Renal pelvis (tissue), 1 donor: ENCODE measurements at regions not wholly inside any gene's neighbourhood (a gene's known extent, or its start where the extent isn't known, plus 50 kb on each side); places are given as distances from the start of the nearest gene placed in this dataset.
A peak's percentile ranks its signal among the peaks of the same experiment; 100 is the strongest.
"Not testable (repeated sequence)": the region's sequence is repeated elsewhere in the genome, so short reads cannot be mapped to it uniquely, and the experiment has no call there.

ENCODE experiments used
- DNase-seq: peaks from one replicate; pipeline ENCODE4 v3.0.0-alpha.2; 2013

DNA sequence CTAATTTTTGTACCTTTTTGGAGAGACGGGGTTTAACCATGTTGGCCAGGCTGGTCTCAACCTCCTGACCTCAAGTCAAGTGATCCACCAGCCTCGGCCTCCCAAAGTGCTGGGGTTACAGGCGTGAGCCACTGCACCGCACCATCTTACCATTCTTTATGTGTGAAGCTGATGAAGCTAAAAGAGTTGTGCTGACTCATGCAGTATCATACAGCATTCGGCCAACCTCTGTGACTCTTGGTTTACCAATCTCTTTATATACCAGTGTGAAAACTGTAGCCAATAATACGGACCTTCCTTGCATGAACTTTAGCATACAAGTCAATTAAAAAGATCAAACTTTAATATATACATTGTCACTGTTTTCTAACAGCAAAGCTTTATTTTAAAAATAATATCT lies 878.2 kb upstream of the MBL2 start:
- no peak for DNase-seq

DNA sequence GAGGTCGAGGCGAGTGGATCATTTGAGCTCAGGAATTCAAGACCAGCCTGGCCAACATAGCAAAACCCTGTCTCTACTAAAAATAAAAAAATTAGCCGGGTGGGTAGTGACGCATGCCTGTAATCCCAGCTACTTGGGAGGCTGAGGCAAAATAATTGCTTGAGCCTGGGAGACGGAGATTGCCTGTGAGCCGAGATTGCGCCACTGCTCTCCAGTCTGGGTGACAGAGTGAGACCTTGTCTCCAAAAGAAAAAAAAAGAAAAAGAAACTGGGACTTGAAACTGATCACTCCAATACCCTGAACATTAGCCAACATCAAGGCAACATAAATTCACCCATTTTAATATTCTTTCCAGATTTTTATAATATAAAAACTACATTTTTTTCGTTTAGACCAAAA lies 874.6 kb upstream of the MBL2 start:
- not testable (repeated sequence) for DNase-seq

DNA sequence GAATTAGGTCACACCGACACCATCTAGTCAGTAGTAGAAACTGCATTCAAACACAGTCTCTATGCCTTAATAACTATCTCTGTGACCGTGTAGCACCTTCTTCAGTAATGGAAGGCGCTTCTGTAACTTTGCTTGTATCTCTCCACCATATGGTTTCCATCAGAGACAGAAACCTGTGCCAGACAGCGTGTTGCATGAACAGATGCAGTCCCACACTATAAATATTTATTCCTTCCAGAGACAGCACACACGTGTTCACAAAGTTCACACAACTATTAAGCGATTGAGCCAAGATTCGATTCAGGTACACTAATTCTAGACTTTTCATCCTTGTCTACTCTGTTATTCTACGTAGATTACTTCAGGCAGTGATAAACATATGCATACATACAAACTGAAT lies 873.9 kb upstream of the MBL2 start:
- no peak for DNase-seq

DNA sequence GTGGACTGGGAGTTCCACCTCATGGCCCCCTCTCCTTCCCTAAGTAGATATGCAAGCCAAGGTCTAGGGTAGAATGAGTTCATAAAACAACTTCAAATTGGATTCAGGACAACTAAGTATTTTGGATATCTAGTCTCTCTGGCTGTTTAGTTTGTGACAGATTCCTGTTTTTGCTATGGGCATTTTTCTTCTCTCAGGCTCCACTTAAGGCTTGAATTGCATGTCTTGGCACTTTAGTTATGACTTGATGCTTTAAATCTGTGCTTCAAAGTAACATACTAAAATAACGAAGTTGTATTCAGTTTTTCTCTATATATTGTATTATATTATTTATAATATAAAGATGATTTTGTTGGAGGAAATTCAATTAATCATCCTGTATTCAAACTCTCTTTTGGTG lies 873.4 kb upstream of the MBL2 start:
- DNase-seq: no peak

DNA sequence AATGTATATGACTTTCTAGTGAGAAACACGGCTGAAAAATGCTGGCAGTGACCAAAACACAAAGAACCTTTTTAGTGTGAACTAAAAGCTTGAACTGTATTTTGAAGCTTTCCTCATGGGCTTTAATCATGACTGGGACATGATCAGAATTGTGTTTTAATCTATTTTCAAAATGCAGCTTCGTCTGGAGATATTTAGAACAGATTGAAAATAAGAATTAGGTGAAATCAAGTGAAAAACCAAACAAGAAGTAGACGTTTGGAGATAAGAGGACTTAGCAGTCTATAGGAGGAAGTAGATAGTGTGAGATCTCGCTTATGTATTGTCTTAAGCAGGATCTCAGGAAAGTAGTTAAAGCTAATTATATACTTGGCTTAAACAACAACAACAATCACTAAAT lies 865.4 kb upstream of the MBL2 start:
- DNase-seq: no peak

DNA sequence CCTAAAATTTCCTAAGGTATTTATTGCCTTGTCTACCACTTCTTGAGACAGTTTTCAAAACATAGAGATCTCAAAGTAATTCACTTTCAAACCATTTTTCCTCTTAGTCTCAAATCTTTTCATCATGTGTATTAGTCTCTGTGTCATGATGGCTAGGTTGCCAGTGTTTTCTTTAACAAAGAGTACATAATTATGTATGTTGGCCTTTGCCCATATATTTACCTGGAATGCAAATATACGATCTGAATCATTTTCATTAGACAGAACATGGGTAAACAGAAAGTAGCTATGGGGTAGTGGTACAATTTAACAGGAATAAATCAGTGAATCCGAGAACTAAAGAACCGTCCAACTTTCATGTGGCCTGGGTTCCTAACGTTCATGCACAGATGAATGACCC lies 852.1 kb upstream of the MBL2 start:
- DNase-seq: no peak

DNA sequence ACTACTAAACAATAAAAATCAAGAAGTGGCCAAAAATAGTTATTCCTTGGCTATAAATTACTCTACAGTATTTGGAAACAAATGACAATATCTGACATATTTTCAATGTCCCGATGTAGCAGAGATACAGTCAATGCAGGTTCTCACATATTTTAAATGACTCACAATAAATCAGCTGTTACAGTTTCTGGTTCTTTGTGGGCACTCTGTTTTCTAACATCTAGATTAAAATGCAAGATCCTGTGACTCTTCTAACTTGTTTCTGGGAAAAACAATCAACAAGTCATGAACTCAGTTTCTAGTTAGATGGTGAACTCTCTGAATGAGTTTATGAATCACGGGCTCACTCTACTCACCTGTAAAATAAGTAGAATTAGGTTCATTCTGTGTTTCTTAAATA lies 849.6 kb upstream of the MBL2 start:
- no peak for DNase-seq

DNA sequence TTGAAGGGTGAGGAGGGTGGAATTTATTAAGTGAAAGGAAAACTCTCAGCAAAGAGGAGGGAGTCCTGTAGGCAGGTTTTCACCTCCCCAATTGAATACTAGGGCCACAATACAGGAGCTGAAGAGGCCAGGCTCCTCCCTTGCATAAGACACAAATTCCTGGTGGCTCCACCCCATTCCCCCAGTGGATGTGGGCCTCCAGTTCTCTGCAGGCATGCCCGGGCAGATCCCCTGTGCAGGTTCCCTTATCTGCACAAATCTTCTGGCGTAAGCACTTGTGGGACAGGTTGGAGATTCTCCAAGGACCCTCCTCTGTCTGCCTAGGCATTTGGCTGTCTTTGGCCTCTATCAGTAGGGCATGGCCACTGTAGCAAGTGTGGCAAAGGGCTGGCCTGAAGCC lies 847.1 kb upstream of the MBL2 start:
- no peak for DNase-seq

DNA sequence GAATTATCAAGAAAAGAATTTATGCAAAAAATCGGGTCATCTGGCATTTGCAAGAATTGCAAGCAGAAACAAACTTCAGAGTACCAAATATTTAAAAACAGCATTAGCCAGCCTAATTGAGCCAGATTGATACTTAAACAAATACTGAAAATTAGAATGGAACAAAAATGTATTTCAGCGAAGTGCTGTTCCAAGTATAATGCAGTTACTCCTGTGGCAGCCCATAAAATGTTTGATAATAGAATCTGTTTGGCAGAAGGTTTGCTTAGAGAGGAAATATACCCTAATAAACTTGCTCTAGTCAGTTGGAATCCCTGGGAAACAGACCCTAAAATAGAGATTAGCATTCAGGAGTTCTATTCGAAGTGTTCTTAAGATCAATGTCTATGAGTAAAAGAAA lies 835.1 kb upstream of the MBL2 start:
- no peak for DNase-seq

DNA sequence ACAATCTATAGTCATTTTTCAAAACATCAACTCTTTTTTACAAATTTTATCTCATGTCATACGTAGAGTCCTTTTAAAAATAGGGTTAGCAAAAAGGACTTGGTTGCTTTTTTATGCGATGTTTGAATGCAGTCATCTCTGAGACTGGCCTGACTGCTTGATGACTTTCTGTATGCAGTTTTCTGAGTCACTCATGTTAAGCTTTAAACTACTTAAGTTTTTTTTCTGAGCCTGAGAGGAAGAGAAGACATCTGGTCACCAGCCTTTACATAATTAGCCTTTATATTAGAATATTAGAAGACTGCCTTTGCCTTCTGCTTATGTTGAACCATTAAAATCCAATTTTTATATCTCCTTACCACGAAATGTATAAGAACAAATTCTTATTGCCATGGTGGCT lies 834.4 kb upstream of the MBL2 start:
- DNase-seq: no peak

DNA sequence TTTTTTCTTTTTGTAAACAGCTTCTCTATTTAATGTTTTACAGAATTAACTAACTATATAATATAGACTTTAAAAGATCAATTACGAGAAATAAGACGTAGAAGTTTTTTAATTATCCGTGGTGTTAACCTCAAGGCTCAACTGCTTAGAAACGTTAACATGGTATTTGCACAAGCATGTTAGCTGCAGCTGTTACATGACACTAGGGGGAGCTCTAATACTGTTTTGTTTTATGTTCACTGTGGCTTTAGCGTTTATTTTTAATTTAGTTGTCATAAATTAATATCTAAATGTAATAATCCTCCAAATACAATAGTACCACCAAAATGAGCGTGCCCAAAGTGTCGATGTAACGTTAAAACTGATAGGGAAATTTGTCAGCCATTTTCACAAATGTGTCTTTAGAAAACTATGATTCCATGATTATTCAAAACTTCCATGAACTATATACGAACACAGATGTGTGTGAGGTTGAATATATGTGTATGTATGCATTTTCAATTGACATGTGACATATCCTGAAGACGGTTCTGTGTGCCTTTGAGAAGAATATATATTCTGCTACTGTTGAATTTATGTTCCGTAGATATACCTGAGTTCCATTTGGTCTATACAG lies 828.8 kb upstream of the MBL2 start:
- DNase-seq: peak; percentile 28

DNA sequence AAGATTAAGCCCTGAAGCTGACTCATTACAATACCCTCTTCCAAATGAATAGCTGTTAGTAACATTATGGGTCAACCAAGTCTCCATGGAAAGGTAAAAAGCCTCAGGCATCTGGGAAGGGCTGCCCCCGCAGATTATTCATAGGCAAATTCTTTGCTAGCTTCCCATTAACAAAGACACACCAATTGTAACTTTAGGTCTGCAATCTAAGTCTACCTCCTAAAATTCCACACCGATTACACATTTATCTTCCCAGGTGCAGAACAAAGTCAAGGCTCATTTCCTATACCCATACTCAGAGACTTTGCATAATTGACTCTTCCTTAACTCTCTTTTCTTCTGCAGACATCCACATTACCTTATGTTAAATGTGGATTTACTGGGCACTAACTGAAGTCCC lies 826.3 kb upstream of the MBL2 start:
- DNase-seq: no peak

DNA sequence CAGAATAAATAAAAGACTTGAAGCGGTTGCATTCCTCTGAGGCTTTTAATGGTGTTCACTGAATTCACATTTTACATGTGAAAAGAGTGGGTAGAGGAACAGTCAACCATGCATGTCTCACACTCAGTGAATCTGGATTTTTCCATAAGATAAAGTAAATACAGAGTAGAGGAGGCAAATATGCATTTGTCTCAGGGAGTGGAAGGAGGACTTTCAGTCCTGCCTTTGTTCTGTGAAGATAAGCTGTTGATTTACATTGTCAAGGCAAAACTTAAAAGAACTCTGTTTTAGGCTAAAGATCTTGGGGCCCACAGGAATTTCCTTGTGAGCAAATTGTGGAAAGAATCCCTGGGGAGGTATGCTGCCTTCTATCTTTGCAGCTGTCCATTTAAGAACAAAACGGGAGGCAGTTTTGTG lies 825.3 kb upstream of the MBL2 start:
- DNase-seq: no peak

DNA sequence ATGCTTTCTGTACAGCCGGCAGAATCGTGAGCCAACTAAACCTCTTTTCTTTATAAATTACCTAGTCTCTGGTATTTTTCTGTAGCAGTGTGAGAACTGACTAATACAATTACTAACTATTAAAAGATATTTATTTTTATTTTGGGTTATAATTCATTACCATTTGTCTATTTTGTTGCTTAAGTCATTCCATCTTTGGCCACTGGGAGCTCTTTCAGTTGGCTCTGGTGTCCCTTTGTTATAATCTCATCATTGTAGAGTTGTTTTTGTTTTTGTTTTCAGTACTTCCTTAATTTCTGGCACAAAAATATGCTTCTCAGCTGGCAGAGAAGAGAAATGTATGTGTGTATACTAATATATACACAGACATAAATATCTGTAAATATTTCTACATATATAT lies 807.9 kb upstream of the MBL2 start:
- no peak for DNase-seq

DNA sequence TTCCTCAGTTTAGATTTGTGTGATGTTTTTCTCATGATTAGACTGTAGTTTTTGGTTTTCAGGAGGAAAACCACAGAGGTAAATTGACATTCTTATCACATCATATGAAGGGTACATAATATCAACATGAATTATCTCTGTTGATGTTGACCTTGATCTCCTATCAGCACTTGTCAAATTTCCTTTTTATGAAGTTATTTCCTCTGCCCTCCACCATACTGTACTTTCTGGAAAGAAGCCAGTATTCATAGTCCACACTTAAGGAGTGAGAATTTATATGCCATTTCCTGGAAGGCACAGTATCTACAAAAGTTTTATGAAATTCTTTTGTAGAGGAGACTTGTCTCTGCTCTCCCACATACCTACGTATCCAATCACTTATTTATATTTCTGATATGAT lies 807.2 kb upstream of the MBL2 start:
- no peak for DNase-seq

DNA sequence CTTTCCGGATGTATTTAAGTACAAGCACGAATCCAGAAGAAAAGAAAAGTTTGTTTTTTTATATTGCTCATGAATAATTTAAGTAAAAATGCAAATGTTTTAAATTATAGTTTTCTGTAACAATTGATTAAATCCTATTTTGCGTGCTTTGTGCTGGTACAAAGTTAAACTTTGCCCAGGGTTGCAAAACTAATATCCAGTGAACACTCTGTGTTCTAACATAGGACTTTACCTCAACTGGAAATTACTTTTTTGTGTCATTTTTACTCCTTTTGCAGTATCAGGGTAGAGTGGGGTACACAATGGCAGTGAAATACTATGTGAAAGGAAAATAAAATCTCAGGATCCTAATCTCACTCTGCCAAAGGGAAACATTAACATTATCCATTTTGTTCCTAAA lies 801.4 kb upstream of the MBL2 start:
- no peak for DNase-seq

DNA sequence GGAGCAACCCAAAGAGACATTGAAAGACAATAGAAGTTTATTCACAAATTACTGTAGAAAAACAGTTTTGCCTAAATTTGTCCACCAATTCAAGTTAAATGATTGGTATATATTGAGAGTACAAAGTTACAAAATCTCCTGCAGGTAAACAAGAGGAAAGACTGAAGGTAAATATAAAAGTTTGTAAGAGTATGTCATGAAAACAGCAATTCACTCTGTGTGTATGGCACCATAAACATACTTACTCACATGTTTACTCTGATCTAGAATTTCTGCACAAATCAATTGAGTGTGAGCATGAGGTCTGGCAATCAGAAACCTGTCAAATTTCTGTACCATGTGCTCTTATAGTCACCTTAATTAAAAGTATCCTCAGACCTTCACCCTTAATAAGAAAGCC lies 800.9 kb upstream of the MBL2 start:
- DNase-seq: no peak

DNA sequence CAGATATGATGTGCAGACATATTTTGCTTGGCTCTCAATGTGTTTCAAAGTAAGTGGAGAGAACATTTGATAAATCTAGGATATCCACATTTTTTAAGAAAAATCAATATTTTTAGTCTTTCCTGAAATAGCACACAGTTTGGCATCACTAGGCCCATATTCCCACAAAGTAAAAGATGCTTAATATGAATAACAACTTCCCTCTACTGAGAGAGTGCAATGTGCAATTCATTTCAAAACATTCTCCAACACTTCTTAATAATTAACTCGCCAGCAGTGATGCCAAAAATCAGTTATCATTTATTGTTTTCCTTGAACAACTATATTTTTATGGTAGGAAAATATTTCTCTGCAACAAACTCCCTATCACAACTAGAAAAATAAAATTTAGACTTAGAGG lies 800.2 kb upstream of the MBL2 start:
- DNase-seq: no peak

DNA sequence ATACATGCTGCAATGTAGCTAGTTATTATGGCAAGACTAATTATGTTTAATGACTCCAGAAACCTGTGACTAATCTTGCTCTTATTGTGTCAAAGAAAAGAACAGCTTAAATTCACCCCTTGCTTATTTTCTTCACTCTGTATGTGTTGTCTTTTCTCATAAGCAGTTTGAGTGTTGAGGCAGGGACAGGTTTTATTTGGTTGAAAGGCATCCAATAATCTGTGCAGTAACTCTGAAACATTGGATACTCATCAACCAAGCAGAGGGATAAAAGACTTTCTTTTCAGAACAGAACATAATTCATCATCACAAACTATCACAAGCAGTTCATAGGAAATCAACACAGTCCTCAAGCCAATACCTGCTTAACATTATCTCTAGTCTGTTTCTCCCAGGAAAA lies 797.6 kb upstream of the MBL2 start:
- no peak for DNase-seq

DNA sequence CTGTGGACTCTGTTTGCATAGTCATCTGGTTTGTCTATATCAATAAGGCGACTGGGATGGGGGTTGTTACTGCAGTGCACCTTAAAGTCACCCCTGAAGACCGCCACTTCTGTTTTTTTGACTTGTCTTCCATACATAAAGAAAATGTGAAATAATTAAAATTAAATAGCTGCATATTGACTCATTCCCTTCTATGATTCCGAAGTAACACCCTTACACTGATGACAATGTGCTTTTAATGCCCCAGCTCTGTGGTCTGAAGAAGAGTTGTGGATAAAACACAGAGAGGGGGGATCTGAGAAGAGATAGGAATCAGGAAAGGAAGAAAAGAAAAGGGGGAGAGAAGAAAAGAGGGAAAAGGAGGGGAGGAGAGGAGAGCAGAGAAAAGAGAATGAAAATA lies 796.9 kb upstream of the MBL2 start:
- DNase-seq: no peak

DNA sequence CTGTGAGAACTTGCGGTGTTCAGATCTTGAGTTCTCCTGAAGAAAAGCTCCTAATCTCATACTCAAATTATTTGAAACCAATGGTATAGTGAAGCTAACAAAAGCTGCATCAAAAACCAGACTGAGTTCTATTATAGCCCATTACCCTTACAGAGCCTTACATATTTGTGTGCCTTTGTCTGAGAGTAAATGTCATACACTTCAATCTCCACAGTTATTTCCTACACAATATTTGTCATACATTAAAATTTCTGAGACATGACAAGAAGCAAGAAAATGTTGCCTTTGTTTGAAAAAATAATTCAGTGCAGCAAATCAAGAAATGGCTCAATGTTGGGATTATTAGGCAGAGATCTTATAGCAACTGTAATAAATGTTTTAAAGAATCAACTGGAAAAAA lies 776.1 kb upstream of the MBL2 start:
- DNase-seq: no peak

DNA sequence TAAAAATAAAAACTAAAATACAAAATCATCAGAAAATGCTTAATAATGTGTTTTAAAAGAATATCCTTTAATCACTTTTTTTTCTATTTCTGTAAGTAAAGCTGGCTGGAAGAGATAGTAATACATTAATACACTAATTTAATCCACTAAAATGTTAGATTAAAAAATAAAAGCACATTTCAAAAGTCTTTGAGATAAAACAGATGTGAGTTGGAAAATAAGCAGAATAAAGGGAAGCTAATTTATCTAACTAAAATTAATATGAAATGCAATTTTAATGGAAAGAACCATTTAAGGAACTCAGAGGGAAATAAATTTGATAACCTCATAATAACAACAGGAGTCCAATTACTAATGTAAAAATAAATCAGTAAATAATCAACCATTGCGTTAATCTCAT lies 774.8 kb upstream of the MBL2 start:
- no peak for DNase-seq

DNA sequence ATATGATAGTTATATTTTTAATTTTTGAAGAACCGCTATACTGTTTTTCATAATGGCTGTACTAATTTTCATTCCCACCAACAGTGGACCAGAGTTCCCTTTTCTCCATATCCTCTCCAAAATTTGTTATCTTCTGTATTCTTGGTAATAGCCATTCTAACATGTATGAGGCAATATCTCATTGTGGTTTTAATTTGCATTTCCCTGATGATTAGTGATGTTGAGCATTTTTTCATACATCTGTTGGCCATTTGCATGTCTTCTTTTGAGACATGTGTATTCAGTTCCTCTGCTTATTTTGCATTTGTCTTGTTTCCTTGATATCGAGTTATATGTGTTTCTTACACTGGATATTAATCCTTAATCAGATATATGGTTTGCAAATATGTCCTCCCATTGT lies 770.8 kb upstream of the MBL2 start:
- no peak for DNase-seq

DNA sequence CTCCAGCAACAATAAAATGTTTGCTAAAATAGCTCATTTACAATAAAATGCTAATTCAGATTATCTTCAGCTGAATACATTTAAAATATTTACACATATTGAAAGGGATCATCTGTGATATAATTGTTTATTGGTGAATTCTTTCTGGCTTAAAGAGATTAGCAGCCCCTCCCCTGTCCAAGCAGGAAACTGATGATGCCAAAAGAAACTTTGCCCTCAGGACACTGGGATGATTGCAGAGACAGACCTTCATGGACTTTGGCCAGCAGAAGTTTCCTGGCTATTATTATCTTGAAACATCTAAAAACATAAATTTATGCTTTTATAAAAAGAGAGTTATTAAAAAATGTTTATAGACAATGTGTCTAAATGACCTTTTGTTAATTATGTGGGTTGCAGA lies 764.9 kb upstream of the MBL2 start:
- no peak for DNase-seq

DNA sequence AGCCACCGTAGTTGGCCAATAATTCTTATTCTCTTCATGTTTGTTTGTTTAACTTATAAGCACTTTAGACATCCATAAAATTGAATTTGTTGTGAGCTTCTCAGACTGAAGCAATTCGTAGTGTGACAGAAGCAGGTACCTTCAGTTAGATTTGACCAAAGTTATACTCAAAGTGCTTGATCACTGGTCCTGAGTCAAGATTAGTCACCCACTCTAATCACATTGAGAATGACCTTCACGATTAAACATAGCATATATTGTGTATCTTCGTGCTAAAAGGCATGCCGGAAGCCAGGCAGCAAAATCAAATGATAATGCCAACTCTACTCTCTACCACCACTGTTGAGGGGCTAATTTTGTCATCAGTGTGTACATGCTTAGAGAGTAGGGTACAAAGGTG lies 763.7 kb upstream of the MBL2 start:
- DNase-seq: no peak
